ENCODE measurements at regions not wholly inside any gene's neighbourhood (a gene's known extent, or its start where the extent isn't known, plus 50 kb on each side); places are given as distances from the start of the nearest gene placed in this dataset.

GRCh38 chr19:29386970-29387369 lies 138.8 kb upstream of the VSTM2B start:
- TF ChIP-seq CTCF (IDR thresholded peaks at IDR 0.05) (no peak), POLR2A (IDR thresholded peaks at IDR 0.05) (no peak), EP300 (IDR thresholded peaks at IDR 0.05) (no peak), POLR2AphosphoS5 (IDR thresholded peaks at IDR 0.05) (no peak)
